A172 (cell line): ENCODE measurements at regions not wholly inside any gene's neighbourhood (a gene's known extent, or its start where the extent isn't known, plus 50 kb on each side); places are given as distances from the start of the nearest gene placed in this dataset.

Experiments
- DNase-seq: peaks from one replicate; pipeline ENCODE4 v3.0.0-alpha.2; 2015; ENCODE audit warnings: low spot score

DNA sequence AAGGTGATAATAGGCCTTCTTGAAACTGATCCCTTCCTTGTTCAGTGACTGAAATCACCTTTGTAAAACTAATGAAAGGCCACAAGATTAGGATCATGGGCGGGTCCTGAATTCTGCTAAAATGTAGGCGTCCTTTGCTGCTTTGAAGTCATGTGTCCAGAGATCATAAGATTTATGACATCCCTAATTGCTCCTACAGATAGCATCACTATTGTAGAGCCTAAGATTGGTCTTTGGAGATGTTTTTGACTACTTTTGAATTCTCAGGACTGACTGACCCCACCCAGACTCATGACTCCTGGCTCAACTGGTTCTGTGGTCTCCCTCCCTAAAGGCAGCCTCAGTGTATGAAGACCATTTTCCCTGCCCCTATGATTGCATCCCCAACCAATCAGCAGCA is 322.6 kb upstream of the SEMA3D start:
- no peak for DNase-seq

DNA sequence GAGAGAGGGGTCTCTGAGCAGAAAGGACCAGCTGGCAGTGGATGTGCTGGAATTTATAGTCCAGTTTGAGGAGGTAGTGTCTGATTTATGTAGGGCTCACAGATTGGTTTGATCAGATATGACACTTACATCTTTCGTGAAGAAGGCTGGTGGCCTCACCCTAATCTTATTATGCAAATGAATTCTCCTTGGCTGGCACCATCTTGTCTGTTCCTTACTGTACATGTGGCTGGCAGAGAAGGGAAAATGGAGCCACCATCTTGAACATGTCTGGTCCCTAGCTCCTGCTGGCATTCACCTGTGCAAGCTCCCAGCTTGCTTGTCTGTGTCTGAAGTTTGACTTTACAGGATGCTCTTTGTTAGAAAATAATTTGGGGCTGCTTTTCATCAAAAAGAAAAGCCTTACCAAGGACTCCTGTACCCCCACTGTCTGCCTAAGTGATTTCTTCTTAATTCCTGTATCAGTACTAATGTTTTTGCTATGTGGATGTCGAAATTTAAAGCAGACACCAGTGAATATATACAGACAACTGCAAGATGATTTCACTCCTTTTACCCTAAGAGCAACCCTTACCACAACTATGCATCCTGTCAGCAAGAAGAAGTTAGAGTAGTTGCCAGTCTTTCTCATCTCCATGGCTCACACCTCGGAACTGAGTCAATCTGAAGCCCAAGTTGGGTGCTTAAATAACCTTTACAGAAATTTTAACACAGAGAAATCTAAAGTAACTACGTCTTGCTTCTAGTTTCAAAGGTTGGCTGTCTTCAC is 322.0 kb upstream of the SEMA3D start:
- no peak for DNase-seq

DNA sequence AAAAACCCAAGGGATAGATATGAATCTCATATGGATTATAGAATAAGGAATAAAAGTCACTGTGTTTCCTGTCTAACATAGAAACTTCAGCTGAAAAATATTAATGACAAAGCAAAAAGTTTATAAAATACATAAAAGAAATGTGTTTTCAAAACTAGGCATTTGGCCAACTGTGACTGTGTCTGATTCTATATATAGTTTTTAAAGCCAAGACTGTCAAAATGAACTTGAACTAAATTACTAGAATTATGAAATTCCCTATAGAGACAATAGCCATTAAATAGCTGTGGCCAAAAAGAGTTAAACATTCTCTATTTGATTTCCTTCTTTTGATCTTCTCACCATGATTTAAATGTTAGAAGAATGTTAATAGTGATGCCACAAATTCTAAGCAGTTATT is 311.2 kb upstream of the SEMA3D start:
- no peak for DNase-seq

DNA sequence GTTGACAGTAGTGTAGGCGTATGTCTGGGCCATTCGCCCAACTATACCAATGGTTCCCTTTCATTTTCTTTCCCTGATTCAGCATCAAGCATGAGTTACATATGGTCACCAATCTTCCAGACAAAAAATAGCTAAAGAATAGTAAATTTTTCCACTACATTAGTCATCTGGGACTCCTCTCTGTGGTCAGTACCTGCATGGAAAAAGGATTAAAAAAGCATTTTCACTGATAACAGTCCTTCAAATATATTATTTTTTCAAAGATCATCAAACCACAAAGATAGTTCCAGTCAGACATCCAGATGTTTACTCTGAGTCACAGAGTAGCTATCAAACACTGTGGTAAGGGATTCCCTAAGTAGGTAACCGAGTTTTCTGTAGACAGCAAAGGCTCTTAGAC is 302.6 kb upstream of the SEMA3D start:
- DNase-seq: peak; percentile 75

DNA sequence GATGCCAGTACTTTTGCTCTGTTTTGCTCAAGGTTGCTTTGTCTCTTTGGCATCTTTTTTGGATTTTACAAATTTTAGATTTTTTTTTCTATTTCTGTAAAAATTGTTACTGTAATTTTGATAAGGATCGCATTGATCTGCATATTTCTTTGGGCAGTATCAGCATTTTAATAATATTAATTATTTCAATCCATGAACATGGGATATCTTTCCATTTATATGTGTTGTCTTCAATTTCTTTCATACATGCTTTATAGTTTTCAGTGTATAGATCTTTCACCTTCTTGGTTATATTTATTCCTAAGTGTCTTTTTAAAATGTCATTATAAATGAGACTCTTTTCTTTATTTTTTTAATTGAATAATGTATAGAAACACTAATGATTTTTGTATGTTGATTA is 301.6 kb upstream of the SEMA3D start:
- DNase-seq: no peak

DNA sequence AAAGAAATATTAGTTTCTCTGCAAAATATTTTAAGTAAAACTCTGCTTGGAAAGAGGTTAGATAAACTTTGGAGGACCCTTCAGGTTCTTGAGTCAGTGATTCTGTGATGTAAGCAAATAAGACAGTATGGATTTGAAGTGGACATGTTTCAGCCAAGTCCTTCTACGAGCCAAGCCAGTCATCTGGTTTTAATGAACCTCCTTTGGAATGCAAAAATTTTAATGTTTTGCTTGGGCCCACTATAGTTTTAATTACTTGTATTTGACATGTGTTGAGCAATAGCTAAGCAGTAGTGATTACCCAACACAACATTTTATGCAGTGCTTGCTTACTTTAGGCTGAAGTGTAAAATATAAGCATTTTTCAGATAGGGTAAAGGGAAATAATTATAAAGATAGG is 296.3 kb upstream of the SEMA3D start:
- DNase-seq: no peak

DNA sequence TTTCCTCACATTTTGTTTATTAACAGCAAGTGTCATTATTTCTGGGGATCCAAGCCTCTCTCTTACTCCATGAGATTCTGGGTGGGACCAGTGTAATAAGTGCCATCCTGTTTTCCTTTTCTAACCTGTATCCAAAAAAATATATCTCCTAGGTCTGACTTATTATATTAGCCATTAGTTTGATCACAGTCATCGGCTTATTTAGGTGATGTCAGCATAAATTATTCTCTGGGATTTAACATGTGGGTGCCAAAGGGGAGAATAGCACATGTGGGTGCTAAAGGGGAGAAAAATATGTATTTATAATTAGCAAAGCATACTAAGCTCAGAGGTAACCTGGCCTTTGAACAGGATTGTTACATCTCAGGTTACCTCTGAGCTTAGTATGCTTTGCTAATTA is 293.8 kb upstream of the SEMA3D start:
- no peak for DNase-seq

DNA sequence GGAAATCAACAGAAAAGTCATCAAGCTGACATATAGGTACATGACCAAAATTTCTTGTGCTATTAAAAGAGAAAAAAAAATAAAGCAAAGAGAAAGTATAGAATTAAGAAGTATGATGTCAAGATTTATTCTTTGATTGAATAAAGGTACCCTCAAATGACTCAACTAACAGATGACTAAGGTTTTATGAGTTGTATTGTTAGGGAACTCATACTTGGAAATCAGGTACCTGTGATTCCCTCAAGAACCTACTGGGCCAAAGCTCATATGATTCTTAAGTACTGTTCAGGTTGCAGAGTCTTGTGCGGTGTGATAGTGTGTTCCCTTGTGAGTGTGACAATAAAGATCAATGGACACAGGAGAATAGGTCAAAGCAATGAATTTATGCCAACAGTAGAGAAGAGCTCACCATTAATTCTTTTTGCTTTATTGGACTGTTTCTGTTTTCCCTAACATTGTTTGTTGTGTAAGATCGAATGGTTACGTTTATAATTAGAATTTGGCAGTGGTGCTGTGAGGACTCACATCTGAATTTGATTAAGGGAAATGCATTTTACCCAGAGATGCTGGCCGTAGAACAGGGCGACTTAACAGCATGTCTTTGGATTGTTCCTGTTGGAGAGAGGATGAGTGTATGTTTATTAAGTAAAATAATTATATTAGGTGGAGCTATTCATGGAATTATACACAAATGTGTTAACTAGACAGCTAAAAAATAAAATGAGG is 293.2 kb upstream of the SEMA3D start:
- no peak for DNase-seq

DNA sequence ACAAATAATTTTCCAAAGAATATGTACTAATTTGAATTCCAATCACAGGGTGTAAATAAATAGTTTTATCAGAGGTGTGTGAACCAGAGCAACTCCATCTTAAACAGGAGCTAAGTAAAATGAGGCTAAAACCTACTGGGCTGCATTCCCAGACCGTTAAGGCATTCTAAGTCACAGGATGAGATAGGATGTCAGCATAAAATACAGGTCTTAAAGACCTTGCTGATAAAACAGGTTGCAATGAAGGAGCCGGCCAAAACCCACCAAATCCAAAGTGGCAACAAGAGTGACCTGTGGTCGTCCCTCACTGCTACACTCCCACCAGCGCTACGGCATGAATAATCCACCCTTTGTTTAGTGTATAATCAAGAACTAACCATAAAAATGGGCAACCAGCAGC is 291.7 kb upstream of the SEMA3D start:
- DNase-seq: no peak

DNA sequence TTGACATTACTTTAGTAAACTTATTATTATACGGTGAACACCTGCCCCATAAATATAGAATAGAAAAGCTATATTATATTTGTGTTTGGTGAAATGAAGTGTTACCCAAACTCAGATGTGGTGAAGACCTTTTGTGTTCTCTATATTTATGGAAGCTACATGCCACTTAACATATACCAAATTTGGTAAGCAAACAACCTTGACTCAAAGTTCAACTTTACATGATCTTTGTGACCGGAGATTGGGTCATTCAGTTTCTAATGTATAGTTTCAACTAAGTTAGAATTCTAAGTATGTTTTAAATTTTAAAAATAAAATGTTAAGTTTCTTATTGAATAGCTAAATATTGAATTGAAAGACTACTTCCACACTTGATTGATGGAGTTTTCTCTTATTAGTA is 288.6 kb upstream of the SEMA3D start:
- no peak for DNase-seq

DNA sequence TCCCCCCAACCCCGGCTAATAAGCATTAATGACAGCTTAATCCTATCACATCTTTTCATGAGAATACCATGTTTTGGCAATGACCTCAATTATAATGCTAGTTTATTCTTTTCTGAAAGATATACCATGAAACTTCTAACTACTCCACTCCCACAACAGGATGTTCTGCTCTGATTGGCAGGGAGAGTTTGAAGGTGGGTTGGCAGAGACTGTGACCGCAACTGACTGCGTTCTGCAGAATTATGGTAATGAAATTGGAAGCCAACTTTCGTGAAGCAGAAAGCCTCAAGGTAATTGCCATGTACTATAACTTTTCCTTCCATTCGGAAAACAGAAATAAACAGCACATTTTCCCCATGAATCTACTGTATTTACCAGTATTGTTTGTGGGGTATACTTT is 288.2 kb upstream of the SEMA3D start:
- no peak for DNase-seq

DNA sequence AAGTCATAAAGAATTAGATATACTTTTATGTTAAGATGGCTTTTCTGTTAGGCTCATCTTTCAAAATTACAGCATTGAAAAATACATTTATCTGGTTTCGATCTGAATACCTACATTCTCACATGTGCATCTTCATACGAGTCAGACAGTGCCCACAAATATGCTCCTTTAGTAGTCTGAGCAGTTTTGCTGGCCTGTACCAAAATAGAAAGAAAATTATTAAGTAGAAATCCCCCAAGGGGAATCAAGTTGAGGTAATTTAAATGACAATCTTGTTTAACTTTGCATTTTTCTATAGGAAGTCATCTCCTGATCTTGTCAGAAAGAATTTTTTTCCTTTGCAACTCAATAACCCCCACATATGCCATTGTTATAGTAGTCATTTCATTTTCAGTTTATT is 287.4 kb upstream of the SEMA3D start:
- no peak for DNase-seq

DNA sequence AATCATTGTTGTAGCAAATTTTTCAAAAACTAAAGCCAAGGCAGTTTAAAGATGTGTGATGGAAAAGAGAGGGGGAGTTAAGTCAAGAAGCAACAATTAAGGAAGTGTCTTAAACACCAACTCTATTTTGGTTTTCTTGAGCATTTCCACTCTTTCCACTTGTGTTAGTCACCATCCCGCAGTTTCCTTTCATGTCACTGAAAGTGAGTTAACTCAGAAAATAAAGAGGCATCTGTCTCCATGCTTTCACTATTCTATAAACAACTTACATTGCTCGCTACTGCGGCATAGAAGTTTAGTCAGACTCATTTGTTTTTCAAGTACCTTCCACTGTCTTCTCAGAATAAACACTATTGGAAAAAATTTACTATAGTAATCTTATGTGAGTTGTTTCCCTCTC is 284.9 kb upstream of the SEMA3D start:
- peak; percentile 9 for DNase-seq

DNA sequence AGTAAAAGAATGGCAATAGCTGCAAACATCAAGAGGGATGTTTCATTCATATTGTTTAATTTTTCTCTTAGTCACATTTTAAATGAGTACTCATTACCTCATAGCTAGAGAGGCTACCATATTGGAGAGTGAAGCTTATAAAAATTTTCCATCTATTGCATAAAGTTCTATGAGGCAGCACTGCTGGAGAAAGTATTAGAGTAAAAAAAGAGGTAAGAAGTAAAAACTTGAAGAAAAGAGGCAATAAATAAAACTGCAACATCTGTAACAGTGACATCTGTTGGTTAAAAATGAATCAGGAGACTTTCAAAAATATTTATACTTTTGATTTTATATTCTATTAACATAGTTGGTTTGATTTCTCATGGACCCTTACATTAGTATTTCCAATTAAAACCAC is 284.5 kb upstream of the SEMA3D start:
- no peak for DNase-seq

DNA sequence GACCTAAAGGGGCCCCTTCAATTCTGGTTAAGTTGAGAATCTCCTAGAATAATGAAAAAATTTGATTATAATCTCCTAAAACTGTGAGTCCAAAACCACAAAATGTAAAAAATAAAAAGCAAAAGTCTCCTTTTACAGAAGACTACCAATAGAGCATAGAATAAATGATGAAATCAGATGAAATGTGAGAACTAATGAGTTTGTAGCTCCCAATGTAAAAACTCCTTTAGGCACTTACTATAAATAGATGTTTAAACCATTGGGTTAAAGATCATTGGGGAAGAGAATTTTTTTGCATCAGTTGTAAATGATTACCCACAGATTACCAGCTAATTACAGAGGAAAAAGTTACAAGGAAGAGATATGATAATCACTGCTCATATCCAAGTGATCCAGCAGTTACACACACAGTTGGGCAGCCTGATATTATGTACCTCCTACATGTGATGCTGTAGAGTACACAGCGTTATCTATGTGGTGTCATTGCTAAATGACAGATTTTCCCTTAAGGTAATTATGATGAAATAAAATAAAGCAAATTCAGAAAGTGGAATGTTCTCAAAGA is 282.7 kb upstream of the SEMA3D start:
- no peak for DNase-seq

DNA sequence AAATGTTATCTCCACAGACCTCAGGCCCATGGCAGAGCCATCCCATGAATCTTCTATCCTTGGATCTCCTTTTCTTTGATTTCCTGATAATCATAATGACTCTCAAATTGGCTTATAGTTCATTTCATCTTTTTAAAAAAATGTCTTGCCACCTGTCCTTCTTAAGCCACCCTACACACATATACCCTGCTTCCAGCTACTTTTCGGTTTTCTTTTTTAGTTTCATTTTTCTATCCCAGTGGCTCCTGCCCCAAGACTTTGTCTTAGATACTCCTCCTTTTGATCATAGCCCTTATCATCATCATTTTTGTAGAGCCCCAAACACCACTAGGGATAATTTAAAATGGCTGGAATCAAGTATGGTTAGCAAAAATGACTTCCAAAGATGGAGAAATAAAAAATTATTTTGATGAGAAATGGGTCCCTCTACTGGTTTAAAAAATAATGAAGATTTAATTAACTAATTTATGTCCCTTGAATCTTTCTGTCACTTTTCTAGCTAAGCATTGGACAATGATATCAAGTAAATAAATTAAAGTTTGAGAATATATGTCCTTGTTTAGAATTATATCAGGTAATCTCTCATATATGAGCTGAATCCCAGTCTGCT is 277.3 kb upstream of the SEMA3D start:
- peak; percentile 13 for DNase-seq

DNA sequence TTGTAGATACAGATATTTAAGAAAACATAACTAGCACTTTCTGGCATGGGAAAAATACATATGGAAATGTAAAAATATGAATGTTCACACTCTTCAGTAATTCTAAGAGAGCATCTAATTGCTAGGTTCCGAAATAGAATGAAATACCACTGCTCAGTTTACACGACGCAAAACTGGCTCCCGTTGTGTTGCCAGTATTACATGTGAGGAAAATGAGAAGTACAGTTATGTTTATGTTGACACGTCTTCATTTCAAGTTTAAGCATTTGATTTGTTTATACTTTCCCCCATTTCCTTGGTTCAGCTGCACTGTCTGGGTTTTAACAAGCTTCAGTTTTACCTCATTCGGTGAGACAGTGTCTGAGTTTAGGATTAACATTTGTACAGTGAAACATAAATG is 275.8 kb upstream of the SEMA3D start:
- no peak for DNase-seq

DNA sequence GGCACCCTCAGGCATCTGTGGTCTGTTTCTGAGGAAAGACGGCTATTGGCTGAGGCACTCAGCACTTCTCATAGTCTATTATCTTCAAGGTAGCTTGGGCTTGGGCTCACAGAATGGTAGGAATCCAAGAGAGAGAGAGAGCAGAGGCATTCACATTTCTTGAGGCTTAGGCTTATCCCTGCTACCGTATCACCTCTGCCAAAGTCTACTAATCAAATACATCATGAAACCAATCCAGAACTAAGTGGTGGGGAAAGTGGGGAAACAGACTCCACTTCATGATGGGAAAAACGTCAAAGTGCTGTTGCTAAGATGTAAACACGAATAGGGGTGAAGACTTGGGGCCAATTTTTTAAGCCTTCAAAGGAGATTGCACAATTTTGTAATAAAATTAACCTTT is 271.1 kb upstream of the SEMA3D start:
- no peak for DNase-seq

DNA sequence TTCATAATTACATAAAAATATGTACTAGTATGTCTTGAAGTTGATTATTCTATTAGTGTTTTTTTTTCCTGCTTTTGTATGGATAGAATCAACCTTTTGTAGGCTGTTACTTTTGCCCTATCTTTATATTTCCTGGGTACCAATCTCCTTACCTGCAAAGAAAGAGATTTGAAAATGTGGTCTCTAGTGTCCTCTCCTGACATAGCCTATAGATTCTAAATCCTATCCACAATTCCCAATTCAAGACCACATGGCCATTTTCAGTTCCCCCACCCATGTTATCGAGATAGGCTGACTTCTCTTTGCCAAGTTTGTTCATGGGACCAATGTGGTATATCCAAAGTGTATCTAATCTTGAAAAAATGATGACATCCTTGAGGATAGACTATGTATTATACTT is 269.4 kb upstream of the SEMA3D start:
- DNase-seq: no peak

DNA sequence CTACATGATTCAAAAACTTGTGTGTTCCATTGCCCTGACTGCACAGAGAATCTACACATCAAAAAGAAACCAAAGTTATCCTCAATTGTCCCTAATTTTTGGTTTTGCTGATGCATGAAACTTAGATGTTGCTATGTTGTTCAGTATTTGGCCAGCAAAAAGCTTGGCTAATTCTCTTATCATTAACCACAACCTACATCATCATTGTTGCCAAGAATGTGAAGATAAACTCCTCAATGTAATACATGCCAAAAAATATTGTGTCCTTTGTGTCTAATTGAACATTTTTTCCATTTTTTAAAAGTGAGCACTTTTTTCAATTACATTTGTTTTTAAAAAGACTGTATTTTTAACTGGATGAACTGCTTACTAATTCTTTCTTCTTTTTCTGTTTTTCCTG is 268.0 kb upstream of the SEMA3D start:
- DNase-seq: no peak

DNA sequence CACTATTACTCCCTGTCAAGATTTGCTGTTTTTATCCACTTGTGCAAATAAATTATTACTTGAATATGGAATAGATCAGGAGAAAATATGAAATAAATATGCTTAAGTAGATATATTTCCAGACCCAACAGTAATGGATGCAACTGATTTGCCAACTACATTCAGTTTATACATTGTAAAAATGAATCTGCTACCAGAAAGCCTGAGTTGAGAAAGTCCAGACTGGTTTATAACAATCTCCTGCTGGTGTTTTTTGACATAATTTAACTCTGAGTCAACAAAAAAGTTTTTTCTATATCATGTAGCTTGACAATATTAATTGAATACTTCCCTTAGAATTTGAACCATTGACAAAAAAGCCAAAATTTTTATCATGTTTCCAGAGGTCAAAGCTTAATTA is 265.8 kb upstream of the SEMA3D start:
- DNase-seq: no peak

DNA sequence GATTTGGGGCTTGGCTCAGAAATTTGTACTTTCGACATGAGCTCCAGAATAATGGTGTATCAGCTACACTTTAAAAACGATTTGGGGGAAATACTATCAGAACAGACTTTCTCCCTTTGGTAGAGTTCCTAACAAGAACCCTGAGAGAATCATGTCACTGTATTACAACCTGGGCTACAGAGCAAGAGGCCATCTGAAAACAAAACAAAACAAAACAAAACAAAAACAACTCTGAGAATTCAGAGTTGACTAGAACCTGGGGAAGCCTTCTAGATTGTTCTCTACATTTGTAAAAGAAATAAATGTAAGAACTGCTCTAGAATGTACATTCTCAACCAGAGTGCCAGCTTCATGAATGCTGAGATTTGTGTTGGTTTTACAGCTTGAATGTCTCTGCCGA is 262.6 kb upstream of the SEMA3D start:
- DNase-seq: no peak

DNA sequence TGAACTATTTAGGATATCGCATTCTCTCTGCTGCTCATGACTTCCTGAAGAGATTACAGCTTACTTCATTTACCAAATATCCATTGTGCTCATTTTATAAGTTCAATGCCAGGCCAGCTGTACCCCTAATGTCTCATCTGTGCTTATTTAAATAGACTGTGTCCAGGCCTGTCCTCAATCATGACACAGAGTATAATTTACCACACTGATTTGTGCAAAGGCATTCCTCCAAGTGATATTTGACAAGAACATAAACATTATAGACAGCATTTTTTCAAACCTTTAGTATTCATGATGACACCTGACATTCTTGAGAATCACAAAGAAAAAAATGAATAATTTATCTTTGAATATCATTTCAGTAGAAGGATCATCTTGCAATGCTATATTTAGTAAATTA is 260.1 kb upstream of the SEMA3D start:
- DNase-seq: no peak
